ENCODE measurements at regions not wholly inside any gene's neighbourhood (a gene's known extent, or its start where the extent isn't known, plus 50 kb on each side); places are given as distances from the start of the nearest gene placed in this dataset.
"Not testable (repeated sequence)": the region's sequence is repeated elsewhere in the genome, so short reads cannot be mapped to it uniquely, and the experiment has no call there.

GRCh38 chr7:153412114-153412823 is 639.9 kb upstream of the DPP6 start:
- not testable (repeated sequence) for FAIRE-seq

- FAIRE-seq, result not testable (repeated sequence)
These were observed 639.4 kb upstream of the DPP6 start for GRCh38 chr7:153412824-153413198.

GRCh38 chr7:153413199-153413539 is 639.0 kb upstream of the DPP6 start:
- FAIRE-seq, result no peak

GRCh38 chr7:153413540-153414287 is 638.5 kb upstream of the DPP6 start:
- FAIRE-seq, result no peak

GRCh38 chr7:153414288-153414629 is 637.9 kb upstream of the DPP6 start:
- FAIRE-seq, result no peak

GRCh38 chr7:153415632-153416031 is 636.6 kb upstream of the DPP6 start:
- FAIRE-seq, result no peak

GRCh38 chr7:153422291-153423209 is 629.6 kb upstream of the DPP6 start:
- no peak for FAIRE-seq

- FAIRE-seq, result no peak
These were observed 629.0 kb upstream of the DPP6 start for GRCh38 chr7:153423210-153423590.

GRCh38 chr7:153430931-153431330 is 621.3 kb upstream of the DPP6 start:
- no peak for FAIRE-seq

GRCh38 chr7:153432063-153432462 is 620.1 kb upstream of the DPP6 start:
- no peak for FAIRE-seq

- FAIRE-seq, result no peak
These were observed 619.0 kb upstream of the DPP6 start for GRCh38 chr7:153433223-153433622.

GRCh38 chr7:153440715-153441114 is 611.5 kb upstream of the DPP6 start:
- no peak for FAIRE-seq

GRCh38 chr7:153443032-153443701 is 609.0 kb upstream of the DPP6 start:
- FAIRE-seq, result no peak

- no peak for FAIRE-seq
These were observed 607.6 kb upstream of the DPP6 start for GRCh38 chr7:153444641-153445040.

- FAIRE-seq, result no peak
These were observed 606.6 kb upstream of the DPP6 start for GRCh38 chr7:153445641-153446040.

- FAIRE-seq, result no peak
These were observed 605.7 kb upstream of the DPP6 start for GRCh38 chr7:153446490-153446889.

- no peak for FAIRE-seq
These were observed 605.2 kb upstream of the DPP6 start for GRCh38 chr7:153447011-153447410.

GRCh38 chr7:153452661-153453060 is 599.5 kb upstream of the DPP6 start:
- FAIRE-seq, result no peak

GRCh38 chr7:153454306-153454705 is 597.9 kb upstream of the DPP6 start:
- FAIRE-seq, result no peak

GRCh38 chr7:153457746-153458145 is 594.5 kb upstream of the DPP6 start:
- FAIRE-seq, result no peak

GRCh38 chr7:153470004-153470671 is 582.1 kb upstream of the DPP6 start:
- no peak for FAIRE-seq

GRCh38 chr7:153472516-153472915 is 579.7 kb upstream of the DPP6 start:
- no peak for FAIRE-seq

GRCh38 chr7:153473185-153473584 is 579.0 kb upstream of the DPP6 start:
- FAIRE-seq, result no peak

All from A204.1 (cell line).